Endothelial cell of umbilical vein (primary cell): ENCODE measurements at regions not wholly inside any gene's neighbourhood (a gene's known extent, or its start where the extent isn't known, plus 50 kb on each side); places are given as distances from the start of the nearest gene placed in this dataset.

Source experiments
- BruUV-seq: library from RNA; stranded (reverse); fragments of 400-500 nt; replicated peaks from 2 replicates; lab custom pipeline; 2021; lab: Mats Ljungman, UMichigan
- CTCF ChIA-PET: fragments of 300-600, 350-600 bp; sonication (Branson Sonifier 250); formaldehyde crosslinking; loops from one replicate; lab custom pipeline; 2021; ENCODE audit warnings: antibody characterized with exemption, inconsistent platforms; lab: Charles Lee
- POLR2A ChIA-PET: fragments of 300-600, 350-600 bp; sonication (Branson Sonifier 250); formaldehyde crosslinking; loops from one replicate; lab custom pipeline; 2021; ENCODE audit warnings: antibody characterized with exemption, inconsistent platforms; lab: Charles Lee
- DNase-seq: peaks from one replicate; pipeline ENCODE4 v3.0.0-alpha.2; 2011; ENCODE audit warnings: low read depth, low spot score
- FAIRE-seq: peaks from 2 replicates; lab custom pipeline; 2011; peaks lifted over from hg19 to GRCh38; lab: Jason Lieb, UNC
- H2AFZ ChIP-seq: 2 replicates; pipeline ENCODE4 v1.6.0; 2012; ENCODE audit warnings: low read depth, low read length, control low read depth, inconsistent platforms
- H3K27ac ChIP-seq: 2 replicates; pipeline ENCODE4 v1.5.1; 2011; ENCODE audit warnings: low read depth, mild to moderate bottlenecking, control low read depth, low read length, moderate library complexity; ENCODE audit not compliant: insufficient read depth
- H3K27me3 ChIP-seq, 2 experiments: 2 replicates each; pipeline versions ENCODE4 v1.6.0 to v1.6.1; 2011; ENCODE audit warnings: low read length in 2 of 2, mixed read lengths in 1 of 2; ENCODE audit not compliant: control insufficient read depth in 2 of 2, insufficient read depth in 2 of 2
- H3K36me3 ChIP-seq, 2 experiments: 2 replicates in 1 of 2; 3 replicates in 1 of 2; pipeline ENCODE4 v1.5.1; 2011; ENCODE audit warnings: low read length in 2 of 2, mild to moderate bottlenecking in 1 of 2, moderate library complexity in 1 of 2; ENCODE audit not compliant: control insufficient read depth in 2 of 2, insufficient read depth in 2 of 2; ENCODE audit errors: extremely low read depth in 1 of 2
- H3K4me1 ChIP-seq: 3 replicates; pipeline ENCODE4 v1.5.1; 2011; ENCODE audit warnings: mild to moderate bottlenecking, low read length; ENCODE audit not compliant: control insufficient read depth, insufficient read depth; ENCODE audit errors: extremely low read depth
- H3K4me2 ChIP-seq: 2 replicates; pipeline ENCODE4 v1.6.1; 2011; ENCODE audit warnings: low read length, control low read depth, mixed read lengths; ENCODE audit not compliant: insufficient read depth
- H3K4me3 ChIP-seq, 3 experiments: fragments of 200-600 bp in 1 of 3; sonication (generic), shearing (Covaris generic) in 1 of 3; replicated peaks in 1 of 3; 2 replicates each; pipeline ENCODE4 v1.5.1; 2011 to 2016; ENCODE audit warnings: control low read depth in 3 of 3, low read length in 3 of 3, mild to moderate bottlenecking in 2 of 3, inconsistent platforms in 1 of 3, low read depth in 1 of 3, moderate library complexity in 1 of 3; ENCODE audit not compliant: insufficient read depth in 1 of 3
- H3K79me2 ChIP-seq: 2 replicates; pipeline ENCODE4 v1.6.0; 2012; ENCODE audit warnings: low read length, inconsistent platforms; ENCODE audit not compliant: control insufficient read depth, insufficient read depth
- H3K9ac ChIP-seq: replicated peaks from 2 replicates; pipeline ENCODE3; 2011; ENCODE audit warnings: low read length, control low read depth; ENCODE audit not compliant: insufficient read depth; ENCODE audit errors: extremely low read depth
- H3K9me1 ChIP-seq: replicated peaks from 3 replicates; pipeline ENCODE4 v1.6.0; 2011; ENCODE audit warnings: mild to moderate bottlenecking, low read length; ENCODE audit not compliant: control insufficient read depth, insufficient read depth; ENCODE audit errors: extremely low read depth
- H3K9me3 ChIP-seq: replicated peaks from 2 replicates; pipeline ENCODE4 v1.5.1; 2012; ENCODE audit warnings: low read length, inconsistent platforms; ENCODE audit not compliant: control insufficient read depth, insufficient read depth
- H4K20me1 ChIP-seq: replicated peaks from 2 replicates; pipeline ENCODE3; 2011; ENCODE audit warnings: mild to moderate bottlenecking, low read length; ENCODE audit not compliant: control insufficient read depth, insufficient read depth; ENCODE audit errors: extremely low read depth
- CTCF ChIP-seq, 2 donors: IDR thresholded peaks; 1 replicate in 1 of 2; 2 replicates in 1 of 2; pipeline ENCODE4 v1.5.1; 2011; ENCODE audit warnings: low read length in 2 of 2, mild to moderate bottlenecking in 2 of 2, moderate library complexity in 2 of 2, control low read depth in 1 of 2, inconsistent platforms in 1 of 2, low read depth in 1 of 2; ENCODE audit not compliant: insufficient read depth in 1 of 2; ENCODE audit errors: extremely low read depth in 1 of 2
- EZH2 ChIP-seq: IDR thresholded peaks from 2 replicates; pipeline ENCODE4 v1.6.1; 2012; ENCODE audit warnings: borderline replicate concordance, low read depth, mild to moderate bottlenecking, moderate library complexity, low read length, inconsistent platforms; ENCODE audit not compliant: severe bottlenecking
- FOS ChIP-seq: IDR thresholded peaks from 2 replicates; pipeline ENCODE4 v1.6.1; 2011; ENCODE audit warnings: mild to moderate bottlenecking, low read length, moderate library complexity, borderline replicate concordance; ENCODE audit not compliant: insufficient read depth
- JUN ChIP-seq: IDR thresholded peaks from 2 replicates; pipeline ENCODE4 v1.6.1; 2011; ENCODE audit warnings: borderline replicate concordance, low read depth; ENCODE audit not compliant: insufficient read length, insufficient read depth
- MAX ChIP-seq: IDR thresholded peaks from 2 replicates; pipeline ENCODE4 v1.6.1; 2011; ENCODE audit not compliant: insufficient read depth, insufficient read length
- MYC ChIP-seq: IDR thresholded peaks from one replicate; pipeline ENCODE4 v1.6.1; 2011; ENCODE audit warnings: mild to moderate bottlenecking, low read depth, low read length
- dilution Hi-C: fragments of 300-500 bp; cut with MboI; formaldehyde crosslinking; loops from one replicate; pipeline ENCODE4 v1.15.0; 2019; ENCODE audit warnings: low sequenced_read_pairs; ENCODE audit not compliant: extremely low pct_ligation_motif_present
- intact Hi-C: fragments of 100-400 bp; cut with micrococcal nuclease; formaldehyde crosslinking; loops from one replicate; pipeline ENCODE4 v1.10.0; 2022

DNA sequence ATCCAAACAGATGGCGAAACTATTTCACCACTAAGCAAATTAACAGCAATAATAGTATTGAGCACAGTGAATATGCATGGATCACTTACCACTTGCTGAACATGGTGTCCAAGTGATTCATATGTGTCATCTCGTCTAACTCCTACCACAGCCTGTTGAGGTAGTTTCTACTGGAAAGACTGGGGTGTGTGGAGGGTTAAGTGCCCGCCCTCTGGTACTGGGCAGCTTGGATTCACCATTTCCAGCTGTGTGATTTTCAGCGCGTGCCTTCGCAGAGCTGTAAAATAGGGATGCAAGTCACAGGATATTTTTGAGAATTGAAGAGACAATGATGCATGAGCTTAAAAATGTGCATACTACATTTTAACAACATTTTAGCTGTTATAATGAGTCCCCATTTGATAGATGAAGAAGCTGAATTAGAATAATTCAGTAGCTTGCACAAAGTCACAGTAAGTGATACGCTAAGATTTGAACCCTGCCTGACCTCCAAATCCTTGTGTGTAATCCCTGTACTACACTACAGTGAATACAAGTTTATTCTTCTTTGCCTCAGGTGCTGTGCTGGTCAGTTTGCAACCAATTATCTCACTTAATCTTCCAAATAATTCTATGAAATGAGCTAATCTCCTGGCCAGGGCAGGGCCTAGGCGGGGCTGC lies 75.2 kb upstream of the SIX2 start:
- H2AFZ ChIP-seq, result no peak overlapping the region
- POLR2A ChIA-PET, result no interaction called here
- CTCF ChIA-PET, result no interaction called here
- no peak overlapping the region for H3K9ac ChIP-seq
- intact Hi-C loops (no loop called here), dilution Hi-C loops (no loop called here)
- DNase-seq, result no peak
- H3K4me1 ChIP-seq, result no peaks in the 10 kb centered on the region
- no TSS peak for BruUV-seq
- TF ChIP-seq MAX (no peak), FOS (no peak), EZH2 (no peak), MYC (no peak), CTCF (IDR thresholded peaks at IDR 0.05; ENCODE audit: extremely low read depth in 1 of 2, insufficient read depth in 1 of 2, low read depth in 1 of 2, low read length in 2 of 2) (no peak), JUN (no peak)
- H3K36me3 ChIP-seq, result no peaks in the 10 kb centered on the region
- peaks cover 3 to 9% of the 10 kb centered on the region in 2 experiments for H3K27me3 ChIP-seq
- FAIRE-seq, result no peak
- no peaks in the 10 kb centered on the region for H3K79me2 ChIP-seq
- H3K9me3 ChIP-seq, result no peaks in the 10 kb centered on the region
- H3K27ac ChIP-seq, result no peak overlapping the region
- H4K20me1 ChIP-seq, result no peaks in the 10 kb centered on the region
- no peak overlapping the region for H3K4me3 ChIP-seq
- H3K4me2 ChIP-seq, result no peak overlapping the region
- no peaks in the 10 kb centered on the region for H3K9me1 ChIP-seq
